Middle frontal gyrus (tissue), 1 donor: ENCODE measurements at regions not wholly inside any gene's neighbourhood (a gene's known extent, or its start where the extent isn't known, plus 50 kb on each side); places are given as distances from the start of the nearest gene placed in this dataset.

ENCODE experiments used
- DNase-seq: peaks from one replicate; pipeline ENCODE4 v3.0.0-alpha.2; 2015; ENCODE audit warnings: low spot score; ENCODE audit errors: extremely low spot score

DNA sequence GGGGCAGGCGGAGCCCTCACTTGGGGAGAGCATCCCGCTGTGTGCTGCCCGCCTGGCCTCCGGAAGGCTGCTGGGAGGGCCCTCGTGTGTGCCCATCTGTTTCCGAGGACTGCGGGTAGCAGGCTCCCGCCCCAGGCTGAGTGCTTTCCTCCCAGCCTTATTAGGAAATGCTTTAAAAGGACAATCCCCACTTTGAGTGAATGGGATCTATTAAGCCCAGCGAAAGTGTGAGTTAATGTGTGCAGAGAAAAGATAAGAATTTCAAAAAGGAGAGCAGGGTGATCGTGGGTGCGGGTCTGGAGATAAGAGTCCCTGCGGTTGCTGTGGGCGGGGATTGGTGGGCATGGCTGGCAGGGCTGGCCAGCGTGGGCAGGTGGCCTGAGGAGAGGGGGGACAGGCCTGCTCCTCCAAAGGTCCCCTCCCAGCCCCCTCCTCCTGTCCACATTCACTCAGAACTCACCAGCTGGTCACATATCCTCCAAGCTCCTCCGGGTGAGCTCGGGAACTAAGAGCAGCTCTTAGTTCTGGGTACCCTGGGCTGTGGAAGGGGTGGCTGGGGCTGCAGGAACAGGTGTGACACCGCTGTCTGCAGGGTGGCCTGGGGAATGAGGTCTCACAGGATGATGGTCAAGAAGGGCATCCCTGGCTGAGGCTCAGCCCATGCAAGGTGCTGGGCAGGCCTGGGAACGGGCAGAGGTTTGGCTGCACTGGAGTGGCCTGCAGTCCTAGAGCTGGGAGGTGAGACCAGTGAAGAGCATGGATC, 1260.3 kb downstream of the BRD1 start:
- DNase-seq = no peak

DNA sequence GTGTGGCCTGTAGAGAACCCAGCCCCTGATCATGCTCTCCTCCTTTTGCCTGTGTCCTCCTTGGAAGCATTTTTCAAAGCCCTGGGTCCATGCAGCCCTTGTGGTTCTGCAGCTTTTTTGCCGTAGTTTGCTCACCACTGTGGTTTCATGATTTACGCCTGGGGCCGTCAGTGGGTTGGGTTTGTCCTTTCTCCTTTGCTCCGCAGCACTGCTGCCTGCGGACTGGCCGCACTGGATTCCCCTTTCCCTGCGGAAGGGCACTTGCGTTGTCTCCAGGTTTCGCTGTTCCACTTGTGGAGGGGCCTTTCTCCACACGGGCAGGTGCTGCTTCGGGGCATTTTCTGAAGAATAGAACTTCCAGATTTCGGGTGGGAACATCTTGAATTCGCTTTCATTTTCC, 1260.9 kb downstream of the BRD1 start:
- no peak for DNase-seq

DNA sequence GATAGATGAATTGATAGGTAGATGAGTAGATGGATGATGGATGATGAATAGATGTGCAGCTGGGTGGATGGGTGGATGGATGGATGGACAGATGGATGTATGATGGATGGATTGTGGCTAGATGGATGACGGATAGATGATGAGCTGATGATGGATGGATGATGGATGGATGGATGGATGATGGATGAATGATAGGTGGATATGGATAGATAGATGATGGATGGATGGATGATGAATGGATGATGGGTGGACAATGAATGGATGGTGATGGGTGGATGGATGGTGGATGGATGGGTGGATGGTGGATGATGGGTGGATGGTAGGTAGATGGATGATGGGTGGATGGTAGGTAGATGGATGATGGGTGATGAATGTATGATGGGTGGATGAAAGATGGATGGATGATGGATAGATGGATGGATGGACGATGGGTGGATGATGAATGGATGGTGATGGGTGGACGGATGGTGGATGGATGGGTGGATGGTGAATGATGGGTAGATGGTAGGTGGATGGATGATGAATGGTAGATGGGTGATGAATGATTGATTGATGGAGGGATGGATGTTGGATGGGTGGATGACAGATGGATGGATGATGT, 1261.7 kb downstream of the BRD1 start:
- DNase-seq = no peak

DNA sequence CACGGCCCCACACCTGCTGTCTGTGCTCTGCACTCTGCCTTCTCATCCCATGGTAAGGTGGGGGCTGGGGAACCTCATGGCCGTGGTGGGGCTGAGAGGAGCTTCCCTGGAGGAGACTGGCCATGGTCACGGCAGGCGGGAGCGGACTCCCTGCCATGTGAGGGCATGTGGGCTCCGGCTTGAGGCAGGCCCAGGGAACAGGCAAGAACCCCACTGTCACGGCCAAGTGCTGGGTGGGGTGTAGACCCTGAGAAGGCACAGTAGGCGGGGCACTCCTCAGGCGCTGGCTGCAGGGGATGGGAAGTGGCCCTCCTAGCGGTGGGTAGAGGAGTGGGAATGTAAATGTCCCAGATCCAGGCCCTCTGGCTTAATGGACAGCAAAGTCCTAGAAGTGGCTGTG, 1262.7 kb downstream of the BRD1 start:
- DNase-seq = no peak

DNA sequence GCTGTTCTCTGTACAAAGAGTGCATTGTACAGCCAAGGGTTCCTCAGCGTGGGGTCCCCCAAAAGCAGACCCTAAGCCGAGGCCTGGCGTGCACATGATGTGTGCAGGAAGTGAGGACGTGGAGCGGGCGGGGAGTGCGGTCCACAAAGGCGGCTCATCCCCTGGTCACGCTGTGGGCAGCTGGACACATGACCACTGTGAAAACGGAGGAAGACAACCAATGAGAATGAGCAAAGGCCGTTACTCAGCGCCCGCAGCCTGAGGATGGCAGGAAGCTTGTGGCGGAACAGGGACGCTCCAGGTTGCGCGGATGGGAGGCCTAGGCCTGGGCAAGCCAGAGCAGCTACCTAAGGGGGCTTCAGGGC, 1263.7 kb downstream of the BRD1 start:
- DNase-seq = no peak

DNA sequence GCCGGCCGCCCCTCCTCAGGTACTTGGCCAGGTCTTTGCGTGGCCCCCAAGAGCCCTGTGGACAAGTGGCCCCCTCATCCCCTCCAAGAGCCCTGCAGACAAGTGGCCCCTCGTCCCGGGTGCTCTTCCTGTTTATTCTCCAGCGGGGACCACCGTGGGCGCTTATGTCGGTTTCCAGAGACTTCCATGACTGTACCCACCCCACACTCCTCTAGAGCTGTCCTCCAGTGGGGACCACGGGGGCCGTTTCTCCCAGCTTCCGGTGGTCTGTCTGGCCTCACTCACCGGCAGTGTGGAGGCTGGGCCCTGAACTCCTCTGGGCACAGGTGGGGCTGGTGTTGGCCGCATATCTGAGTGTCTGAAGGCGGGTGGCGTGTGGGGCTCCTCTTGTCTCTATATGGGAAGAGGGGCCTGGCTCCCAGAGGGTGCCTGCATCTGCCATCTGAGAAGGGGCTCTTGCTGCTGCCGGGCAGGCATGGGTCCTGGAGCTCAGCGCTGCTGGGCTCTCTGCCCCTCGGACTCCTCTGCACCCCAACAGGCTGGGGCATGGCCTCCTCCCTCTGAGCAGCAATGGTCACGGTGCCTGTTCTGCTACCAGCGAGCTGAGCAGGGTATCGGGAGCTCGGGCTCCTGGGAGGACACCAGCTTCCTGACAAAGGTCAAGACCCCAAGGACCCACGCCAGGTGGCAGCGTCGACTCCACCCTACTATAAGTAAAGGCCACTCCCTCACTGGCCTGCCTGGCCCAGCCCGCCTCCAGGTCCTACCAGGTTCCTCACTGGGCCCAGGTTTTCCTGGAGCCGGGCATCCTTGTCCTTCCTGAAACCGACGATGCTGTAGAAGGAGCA, 1264.3 kb downstream of the BRD1 start:
- no peak for DNase-seq

DNA sequence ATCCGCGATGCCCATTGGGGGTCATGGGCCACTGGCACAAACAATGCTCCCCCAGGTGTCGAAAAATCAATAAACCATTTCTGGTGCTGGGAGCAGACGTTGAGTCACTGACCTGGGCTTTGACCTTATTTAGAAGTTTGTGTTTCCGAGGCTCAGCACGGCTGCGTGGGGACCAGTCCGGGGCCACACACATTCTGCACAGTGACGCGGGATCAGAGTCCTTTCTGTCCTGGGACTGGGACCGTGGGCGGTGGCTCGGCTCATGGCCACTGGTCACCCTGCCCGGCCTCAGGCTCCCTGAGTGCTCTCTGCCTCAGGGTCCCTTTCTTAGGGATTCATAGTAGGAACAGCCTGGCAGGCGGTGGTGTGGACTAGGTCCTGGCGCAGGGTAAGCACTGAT, 1266.0 kb downstream of the BRD1 start:
- no peak for DNase-seq

DNA sequence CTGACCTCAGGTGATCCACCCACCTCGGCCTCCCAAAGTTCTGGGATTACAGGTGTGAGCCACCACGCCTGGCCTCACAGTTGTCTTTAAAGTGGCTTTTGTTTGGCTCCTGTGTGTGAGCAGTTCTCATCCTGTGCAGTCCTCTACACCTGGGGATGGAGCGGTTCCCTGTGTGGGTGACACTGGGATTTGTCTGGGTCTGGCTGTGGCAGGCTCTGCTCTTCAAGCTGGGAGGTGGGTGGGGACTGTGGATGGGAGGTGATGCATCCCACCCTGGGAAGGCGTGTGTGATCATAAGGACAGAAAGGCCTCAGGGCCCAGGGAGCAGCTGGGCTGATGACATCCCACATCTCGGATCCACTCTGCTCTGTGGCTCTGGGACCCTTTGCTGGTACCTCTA, 1266.8 kb downstream of the BRD1 start:
- no peak for DNase-seq

DNA sequence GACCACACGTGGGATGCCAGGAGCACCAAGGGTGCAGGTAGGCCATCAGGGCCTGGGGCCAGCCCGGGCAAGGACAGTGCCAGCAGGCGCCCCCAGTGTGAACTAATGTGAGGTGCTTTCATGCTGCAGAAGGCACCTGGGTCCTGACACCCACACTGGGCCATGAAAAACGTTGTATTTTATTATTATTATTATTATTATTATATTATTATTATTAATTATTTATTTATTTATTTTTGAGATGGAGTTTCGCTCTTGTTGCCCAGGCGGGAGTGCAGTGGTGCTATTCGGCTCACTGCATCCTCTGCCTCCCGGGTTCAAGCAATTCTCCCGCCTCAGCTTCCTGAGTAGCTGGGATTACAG, 1267.3 kb downstream of the BRD1 start:
- DNase-seq = no peak

DNA sequence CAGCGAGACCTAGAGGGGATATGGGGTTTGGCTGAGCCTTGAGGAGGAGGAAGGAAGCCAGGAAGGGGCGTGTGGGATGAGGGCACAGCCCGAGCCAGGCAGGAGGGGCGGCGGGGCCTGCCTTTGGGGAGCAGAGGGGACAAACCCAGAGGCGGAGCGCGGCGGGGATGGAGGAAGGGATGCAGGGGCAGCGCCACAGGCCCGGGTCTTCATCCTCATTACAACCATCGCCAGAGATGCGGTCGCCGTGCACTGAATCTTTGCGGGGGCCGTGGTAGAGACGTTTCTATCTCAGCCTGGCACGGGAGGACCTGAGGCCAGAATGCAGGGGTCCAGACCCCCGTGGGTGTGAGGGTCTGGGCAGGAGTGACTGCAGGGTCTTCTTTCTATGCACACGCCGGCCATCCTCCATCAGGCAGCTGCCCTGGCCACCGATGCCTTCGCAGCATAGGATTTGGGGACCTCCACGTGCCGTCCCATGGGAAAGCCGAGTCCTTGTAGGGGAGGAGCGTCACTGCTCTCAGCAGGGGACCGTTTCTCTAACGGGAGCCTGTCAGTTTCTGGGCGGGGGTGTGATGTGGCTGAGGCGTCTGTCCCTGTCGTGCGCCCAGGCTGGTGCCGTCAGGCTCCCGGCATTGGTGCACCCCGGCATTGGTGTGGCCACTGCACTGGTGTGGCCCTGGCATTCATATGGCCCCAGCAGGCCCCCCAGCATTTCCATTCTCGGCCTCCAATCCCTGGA, 1267.9 kb downstream of the BRD1 start:
- DNase-seq = no peak

DNA sequence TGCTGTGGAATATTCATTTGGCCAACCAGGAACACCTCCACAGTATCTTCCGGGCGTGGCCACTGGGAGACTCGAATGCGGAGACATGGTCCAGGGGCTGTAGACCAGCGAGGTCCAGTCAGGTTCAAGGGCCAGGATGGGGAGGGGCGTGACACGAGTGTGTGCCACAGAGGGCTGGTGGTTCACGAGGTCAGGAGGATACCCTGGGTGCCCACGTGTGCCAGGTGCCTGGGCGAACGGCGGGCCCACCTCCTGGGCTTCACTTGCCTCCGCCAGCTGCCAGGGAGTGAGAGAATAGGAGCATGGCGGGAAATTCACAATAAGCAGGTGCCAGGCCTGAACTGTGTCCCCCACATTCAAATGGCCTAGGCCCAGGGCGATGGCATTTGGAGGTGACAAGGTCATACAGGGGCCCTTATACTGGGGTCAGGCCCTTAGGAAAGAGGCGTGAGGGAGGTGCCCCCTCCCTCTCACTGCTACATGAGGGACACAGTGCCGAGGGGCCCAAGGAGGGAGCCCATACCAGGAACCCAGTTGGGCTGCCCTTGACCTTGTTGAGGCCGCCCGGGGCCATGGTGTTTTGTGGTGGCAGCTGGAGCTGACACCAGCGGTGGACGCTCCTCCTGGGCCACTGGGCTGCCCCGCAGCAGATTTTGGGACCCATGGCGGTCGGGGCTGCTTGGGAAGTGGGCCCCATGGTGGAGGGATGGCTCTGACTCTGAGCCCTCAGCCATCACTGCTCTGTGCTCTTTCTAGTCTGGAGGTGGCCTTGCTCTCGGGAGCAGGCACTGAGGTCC, 1268.9 kb downstream of the BRD1 start:
- no peak for DNase-seq

DNA sequence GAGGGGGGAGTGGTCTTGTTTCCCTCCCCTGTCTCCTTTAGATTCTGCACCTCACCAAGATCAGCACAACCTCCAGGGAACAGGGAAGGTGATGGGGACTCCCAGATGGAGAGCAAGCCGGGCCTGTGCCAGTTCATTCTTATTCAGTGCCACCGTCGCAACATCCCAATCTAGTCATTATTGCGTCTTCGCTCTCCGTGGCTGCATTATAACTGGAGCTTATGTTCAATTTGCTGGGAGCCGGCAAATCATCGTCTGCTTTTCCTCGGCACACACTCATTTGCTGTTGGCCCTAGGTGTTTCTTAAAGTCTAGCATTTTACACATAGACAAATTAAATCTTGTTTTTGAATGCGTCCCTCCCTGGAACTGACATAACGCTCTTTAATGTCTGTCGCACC, 1269.7 kb downstream of the BRD1 start:
- no peak for DNase-seq

DNA sequence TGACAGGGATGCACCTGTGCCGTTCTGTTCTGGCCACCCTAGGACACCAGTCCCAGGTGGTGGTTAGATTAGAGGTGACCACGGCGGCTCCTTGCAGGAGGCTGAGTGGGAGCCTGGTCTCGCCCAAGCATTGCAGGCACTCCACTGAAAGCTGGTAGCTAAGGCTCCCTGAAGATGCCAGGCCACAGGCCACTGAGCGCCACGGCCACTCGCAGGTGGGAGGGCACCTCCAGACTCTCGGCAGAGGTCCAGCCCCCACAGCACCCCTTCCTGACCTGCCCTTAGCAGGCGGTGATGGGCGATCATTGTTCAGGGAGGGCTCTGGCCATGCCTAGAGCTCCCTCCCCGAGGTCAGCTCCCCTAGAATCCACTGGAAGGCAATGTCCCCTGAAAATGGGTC, 1270.2 kb downstream of the BRD1 start:
- DNase-seq = no peak

DNA sequence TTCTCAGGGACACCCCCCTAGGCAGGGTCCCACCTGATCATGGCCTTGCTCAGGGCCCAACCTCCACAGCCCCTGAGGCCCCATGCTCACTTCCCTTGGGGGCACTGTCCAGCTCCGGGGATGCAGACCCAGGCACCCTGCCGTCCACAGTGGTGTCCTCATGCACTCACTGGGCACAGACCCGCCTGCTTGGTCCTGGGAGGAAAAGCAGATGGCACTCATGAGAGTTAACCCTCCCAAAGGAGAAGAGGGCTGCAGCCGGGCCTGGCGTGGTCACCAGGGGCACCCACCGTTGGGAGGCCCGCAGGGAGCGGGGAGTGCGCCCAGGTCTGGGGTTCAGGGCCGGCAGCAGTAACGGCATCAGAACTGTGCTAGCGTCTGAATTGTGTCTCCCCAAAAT, 1270.9 kb downstream of the BRD1 start:
- DNase-seq = no peak

DNA sequence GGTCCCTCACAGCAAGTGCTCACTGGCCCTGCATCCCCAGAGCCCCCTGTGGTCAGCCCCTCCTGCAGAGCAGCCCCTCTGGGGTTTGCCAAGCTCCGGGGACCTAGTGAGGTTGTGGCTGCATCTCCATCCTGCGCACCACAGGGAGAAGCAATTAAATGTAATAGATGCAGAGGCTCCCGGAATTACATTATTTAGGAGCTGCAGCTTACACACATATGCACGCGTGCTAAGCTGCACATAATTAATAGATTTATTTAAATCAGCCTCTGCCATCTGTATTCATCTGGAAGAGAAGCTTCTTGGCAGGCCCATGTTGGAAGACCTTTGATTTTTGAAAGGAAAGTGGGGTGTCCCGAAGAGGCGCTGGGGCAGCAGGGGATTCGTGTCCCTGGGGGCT, 1271.5 kb downstream of the BRD1 start:
- DNase-seq = no peak

DNA sequence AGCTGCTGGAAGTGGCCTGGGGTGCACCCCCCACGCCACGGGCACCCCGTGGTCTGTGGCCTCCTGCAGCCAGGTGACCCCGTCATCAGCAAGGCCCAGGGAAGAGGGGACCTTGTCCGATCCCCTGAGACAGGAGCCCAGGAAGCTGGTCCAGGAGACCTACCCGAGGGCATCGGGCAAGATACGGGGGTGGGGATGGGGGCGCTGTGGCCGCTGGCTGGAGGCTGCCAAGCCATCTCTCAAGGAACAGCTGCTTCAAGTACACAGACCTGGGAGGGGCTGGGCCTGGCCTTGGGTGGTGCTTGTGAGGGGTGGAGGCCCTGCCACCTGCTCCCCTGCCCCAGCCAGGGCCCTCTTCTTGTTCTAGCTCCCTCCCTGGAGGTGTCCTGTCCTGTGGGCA, 1272.1 kb downstream of the BRD1 start:
- DNase-seq = no peak

DNA sequence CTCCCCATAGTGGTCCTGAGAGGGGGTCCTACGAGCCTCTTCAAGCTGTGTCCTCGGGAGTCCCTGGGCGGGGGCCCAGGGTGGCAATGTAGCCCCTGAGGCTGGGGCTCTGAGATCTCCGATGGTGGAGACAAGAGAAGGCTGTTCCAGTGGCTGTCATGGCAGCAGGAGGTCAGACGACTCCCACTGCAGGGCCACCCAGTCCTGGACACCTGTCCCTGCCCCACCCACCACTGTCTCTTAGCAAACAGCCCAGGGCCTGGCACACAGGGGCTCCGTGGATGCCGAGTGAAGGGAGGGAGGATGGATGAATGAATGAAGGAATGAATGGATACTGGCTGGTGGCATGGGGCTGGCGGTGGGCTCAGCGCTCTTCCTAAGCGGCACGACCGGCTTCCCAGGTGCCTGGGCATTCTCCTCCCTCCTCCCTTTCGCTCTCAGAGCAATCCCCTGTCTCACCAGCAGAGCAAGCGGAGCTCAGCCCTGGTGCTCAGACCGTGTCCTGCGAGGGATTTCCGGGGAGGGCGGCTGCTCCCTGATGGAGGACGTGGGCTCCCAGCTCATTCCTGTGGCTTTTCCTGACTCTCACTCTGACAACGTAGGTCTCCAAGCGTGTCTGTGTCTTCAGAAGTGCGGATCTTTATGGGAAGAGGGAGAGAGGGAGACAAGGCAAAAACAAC, 1272.6 kb downstream of the BRD1 start:
- no peak for DNase-seq

DNA sequence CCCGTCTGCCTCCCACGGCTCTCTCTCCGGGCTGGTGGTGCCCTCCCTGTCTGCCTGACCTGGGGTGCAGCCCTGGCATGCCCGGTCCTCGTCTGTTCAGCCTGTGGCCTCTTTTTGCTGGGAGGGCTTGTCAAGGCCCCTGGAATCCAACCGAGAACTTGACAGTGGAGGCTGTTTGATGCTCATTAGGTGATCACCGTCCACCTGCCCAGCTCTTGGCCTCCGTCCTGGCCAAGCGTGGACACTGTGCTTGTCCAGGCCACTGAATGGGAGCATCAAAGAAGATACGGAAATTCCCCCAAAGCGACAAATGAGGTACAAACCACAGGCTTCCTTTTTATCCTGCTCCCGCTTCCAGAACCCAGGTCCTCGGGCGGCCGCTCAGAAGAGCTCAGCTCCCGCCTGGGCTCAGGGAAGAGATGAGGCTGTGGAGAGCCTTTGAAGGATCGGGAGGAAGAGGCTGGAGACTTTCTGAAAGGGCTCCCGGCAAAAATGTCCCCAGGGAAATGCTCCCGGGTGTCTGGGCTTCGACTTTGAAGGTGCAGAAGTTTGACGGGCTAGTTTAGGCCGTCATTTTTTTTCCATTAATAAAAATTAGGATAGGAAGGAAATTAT, 1273.9 kb downstream of the BRD1 start:
- no peak for DNase-seq

DNA sequence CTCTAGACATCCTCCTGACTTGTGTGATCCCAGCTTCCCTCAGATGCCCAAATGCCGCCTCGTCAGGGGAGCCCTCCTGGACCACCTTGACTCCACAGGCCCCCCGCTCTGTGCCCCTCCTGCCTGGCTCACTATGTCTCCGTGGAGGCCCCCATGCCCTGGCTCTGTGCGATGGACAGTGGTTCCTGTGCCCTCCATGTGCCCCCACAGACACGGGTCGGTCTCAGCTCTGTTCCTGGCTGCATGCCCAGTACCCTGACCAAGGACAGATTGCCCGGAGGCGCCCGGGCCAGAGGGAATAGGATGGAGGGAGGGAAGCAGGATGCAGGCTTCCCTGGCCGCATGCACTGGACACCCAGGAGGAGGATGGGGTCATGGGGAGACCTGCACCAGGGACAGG, 1274.6 kb downstream of the BRD1 start:
- no peak for DNase-seq

DNA sequence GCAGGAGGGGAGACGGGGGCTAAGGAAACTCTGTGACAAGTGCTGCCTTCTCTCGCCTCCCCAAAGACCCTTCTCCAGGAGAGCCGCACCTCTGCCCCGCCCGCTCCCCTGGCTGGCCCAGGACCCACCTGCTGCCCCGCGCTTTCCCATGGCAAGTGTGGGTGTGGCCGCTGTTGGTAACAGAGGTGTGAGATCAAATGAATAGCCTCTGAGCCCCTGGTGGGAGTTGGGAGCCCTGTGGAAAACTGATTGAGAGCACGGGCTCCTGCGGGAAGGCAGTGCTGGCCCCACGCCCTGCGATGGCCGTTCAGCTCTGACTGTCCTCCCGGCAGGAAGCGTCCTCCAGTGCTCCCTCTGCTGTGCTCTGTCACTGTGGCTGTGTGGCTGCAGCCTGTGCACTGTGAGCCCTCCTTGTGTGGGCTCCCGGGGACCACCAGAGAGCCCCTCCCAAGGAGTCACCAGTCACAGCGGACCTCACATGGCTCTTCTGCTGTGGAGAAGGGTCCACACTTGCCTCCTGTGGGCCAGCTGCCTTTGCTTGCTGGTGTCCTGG, 1275.9 kb downstream of the BRD1 start:
- DNase-seq = no peak
